NOMO-1 treated with dmso at 0.1 percent for 144 hours (cell line): ENCODE measurements at regions not wholly inside any gene's neighbourhood (a gene's known extent, or its start where the extent isn't known, plus 50 kb on each side); places are given as distances from the start of the nearest gene placed in this dataset.

Source experiments
- DNase-seq: peaks from one replicate; lab custom pipeline; 2025; ENCODE audit not compliant: unreplicated experiment; lab: John Stamatoyannopoulos, UW

DNA sequence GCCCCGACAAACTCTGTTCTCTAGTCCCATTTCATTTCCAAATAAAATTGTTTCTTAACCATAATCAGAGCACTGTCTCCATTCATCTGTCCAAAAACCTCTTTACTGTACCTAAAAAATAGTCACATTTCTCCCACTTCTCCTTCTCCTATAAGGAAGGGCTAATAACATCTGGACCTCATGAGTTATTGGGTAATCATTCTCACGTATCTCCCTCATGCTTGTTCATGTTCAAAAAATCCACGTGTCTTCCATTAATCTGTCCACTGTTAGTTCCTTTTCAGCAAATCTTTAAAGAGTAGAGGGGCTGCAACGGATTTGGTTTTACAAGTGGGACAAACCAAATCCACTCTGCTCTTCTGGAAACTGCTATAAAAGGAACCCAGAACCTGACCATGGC, 1418.8 kb downstream of the MRPL39 start:
- DNase-seq: no peak

DNA sequence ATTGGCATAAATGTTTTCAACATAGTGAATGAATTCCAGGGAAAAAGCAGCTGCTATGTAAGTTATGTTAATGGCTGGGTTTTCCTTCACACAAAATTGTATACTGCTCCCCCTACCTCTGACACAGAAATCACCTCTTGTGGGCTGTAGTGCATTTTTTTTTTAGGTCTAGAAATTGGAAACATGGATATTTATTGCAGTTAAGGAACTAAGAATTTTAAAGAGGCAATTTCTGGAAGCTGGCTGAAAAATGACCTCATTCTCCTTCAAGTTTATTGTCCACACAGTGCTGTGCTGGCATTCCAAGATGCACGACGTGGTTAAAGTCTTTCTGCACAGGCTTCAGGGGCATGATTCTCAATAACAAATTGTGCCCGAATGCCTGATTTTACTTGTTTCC, 1424.2 kb downstream of the MRPL39 start:
- no peak for DNase-seq

DNA sequence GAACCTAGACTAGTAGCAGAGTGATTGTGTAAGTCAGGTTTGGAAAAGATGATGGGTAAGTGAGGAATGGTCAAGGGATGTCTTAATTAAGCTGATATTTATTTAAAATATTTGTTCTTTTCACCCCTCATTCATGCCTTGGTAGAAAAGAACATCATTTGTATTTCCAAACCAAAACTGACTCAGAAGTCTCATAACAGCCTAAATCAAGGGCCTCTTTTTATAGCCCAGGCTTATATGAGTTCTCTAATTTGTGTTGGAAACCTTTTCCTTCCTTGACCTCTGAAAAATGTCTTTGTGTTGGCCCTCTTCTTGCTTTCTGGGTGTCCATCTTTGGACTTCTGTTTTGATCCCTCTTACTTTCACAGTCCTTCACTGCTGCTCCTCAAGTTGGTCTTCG, 1428.2 kb downstream of the MRPL39 start:
- no peak for DNase-seq

DNA sequence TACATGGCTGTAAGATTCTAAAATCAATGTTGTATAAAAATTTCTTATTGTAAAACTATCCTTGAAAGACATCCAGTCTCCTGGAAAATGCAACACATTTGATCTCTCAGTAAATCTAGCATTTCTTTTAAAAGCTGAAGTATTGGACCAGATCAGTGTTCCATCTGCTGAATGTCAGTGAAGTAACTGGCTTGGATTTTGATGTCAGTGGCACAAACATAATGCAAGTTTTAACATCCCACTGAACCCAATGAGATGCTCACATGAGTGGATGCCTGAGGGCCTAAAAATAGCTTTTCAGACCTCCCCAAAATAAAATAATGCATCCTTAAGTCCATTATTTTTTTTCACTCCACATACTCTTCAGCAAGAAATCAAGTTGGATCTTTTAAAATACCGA, 1432.2 kb downstream of the MRPL39 start:
- no peak for DNase-seq

DNA sequence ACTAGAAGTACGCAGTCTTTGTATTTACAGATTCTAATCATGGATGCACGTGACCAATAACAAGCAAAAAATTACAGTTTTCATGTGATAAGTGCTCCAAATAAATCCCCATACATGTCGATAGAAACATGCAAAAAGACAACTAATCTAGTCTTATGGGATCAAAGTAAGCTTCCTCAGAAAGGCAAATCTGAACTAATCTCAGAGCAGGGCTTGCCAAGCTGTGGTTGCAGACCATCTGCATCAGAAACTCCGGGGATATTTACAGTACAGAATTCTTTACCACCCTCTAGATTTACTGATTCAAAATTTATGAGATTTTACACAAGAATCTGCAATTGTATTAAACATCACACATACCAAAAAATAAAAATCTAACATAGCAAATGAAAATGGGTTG, 1435.5 kb downstream of the MRPL39 start:
- DNase-seq: no peak

DNA sequence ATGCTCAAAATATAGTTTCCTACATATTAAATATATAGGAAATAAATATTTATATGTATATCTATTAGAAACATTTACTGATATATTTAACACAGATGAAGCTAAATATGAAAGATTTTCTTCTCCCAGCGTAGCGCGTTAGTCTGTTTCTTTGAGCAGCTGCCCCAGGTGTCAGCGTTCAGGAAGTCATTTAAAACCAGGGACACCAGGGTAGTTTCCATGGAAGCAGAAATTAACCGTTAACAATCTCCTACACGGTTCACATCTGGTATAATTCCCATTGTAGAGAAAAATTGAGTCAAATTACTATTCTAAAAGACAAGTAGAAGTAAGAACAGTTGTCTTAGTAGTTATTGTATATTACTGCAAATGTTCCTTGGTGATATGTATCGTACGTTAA, 1443.7 kb downstream of the MRPL39 start:
- no peak for DNase-seq

DNA sequence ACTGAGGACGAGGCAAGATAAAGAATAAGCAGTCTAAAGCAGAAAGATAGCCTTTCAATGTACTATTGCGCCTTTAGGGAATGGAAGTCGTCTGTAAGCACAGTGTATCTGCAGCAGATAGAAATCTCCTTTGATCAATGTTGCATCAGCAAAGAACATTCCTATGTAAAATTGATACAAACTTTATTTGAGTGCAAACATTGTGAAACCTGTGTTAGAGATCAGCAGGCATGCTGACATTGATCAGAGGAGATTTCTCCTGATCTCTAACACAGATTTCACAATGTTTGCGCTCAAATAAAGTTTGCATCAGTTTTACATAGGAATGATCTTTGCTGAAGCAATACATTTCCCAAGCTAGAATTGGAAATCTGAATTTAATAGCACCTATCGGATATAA, 1446.8 kb downstream of the MRPL39 start:
- DNase-seq: no peak

DNA sequence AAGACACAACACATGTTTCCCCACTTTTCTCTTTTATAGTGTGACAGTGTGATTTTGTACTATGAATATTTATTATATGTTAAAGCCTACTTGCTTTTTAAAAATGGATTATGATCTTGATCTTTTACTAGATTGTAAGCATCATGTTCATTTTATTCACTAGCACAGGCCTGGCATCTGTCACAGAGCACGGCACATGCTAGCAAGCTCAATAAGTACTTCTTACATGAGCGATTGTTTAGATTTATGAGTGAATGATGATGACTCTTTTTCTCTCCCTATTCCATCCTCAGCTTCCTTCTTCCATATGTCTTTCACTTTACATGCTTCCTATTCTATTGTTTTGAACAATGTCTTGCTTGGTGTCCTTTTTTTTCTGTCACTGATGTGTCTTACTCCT, 1454.1 kb downstream of the MRPL39 start:
- no peak for DNase-seq

DNA sequence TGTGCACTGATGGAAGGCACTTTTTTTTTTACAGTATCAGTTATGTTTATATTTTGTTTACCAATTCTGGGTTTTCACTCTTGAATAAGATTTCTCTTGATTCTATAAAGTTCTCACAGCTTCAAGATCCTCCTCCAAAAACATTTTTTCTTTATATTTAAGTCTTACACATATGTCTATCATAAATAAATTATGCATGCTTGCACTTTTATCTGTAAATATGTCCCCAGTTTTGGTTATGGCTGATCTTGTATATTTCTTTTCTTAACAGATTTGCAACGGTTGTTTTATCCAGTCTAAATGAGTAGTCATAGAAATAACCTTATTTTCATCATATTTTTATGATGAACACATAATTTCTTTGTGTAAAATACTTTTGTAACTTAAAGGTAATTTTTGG, 1456.5 kb downstream of the MRPL39 start:
- DNase-seq: no peak

DNA sequence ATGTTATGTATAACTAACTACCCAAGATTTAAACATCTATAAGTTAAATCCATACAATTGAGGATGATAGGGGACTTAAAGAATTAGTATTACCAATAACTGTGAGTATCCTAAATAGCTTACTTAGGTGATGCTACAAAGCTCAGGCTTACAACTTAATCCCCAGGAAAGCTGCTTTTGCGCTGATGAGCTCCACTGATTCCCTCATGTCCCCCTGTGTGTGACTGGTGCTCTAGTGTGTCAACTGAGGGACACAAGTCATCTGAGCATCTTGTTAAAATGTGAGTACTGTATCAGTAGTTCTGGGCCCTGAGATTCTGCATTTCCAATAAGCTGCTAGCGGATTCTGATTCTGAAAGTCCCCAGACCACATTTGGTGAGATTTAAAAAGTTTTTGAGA, 1458.8 kb downstream of the MRPL39 start:
- DNase-seq: no peak

DNA sequence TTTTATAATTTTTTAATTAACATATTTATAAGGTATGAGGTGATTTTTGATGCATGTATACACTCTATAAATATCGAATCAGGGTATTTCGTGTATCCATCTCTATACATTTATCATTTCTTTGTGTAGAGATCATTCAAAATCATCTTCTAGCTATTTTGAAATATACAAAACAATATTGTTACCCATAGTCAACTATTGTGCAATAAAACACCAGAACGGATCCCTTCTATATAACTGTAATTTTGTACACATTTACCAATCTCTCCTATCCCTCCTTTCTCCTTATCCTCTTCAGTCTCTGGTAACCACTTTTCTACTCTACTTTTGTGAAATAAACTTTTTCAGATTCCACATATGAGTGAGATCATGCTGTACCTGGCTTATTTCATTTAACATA, 1459.6 kb downstream of the MRPL39 start:
- no peak for DNase-seq

DNA sequence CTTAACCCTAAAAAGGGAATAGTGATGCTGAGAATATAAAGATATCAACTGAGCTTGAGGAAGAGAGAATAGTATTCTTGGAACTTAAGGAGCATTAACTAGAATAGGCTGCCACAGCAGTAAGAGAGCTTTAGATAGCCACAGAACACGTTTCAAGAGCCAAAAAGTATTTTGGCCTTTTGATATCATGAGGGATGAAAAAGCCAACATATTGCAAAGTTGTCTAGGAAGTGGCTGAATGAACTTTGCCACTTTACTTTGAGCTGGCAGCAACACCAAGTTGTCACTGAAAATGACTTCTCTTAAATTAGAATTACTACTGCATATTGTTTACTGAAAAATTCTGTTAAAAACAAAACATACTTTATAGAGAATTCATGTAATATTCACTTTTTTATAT, 1476.2 kb downstream of the MRPL39 start:
- DNase-seq: no peak

DNA sequence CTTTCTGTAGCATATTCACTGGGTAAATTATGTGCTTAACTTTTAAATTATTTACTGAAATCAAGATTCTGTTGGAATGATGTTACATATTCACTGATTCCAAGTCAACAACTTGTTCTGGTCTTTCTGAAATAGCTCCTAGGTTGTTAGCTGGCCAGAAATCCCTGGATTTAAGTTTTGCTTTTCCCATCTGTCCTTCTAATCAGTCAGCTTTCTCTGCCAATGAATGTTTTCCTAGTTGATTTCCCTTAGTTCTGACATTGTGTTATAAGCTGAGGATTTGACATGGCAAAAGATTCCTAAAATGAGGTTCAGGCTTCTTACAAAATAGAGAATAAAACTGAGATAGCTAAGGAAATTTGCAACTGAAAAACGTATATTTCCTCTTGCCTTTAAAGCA, 1479.6 kb downstream of the MRPL39 start:
- DNase-seq: no peak

DNA sequence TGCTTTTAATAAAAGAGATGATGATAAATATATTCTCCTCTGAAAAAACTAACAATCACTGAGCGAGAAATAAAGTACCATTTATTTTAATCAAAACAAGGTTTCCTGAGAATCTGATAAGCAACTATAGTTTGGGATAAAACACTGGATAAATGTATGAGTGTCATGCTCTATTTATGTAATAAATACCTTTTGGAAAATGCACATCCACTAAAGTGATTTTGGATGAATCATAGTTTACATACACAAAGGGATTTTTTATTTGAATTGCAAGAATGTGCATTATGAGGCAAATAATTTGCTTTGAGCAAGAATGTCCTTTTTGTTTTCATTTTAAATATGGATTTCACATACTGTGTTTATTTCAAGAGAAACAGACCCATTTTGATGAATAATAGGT, 1483.5 kb downstream of the MRPL39 start:
- no peak for DNase-seq

DNA sequence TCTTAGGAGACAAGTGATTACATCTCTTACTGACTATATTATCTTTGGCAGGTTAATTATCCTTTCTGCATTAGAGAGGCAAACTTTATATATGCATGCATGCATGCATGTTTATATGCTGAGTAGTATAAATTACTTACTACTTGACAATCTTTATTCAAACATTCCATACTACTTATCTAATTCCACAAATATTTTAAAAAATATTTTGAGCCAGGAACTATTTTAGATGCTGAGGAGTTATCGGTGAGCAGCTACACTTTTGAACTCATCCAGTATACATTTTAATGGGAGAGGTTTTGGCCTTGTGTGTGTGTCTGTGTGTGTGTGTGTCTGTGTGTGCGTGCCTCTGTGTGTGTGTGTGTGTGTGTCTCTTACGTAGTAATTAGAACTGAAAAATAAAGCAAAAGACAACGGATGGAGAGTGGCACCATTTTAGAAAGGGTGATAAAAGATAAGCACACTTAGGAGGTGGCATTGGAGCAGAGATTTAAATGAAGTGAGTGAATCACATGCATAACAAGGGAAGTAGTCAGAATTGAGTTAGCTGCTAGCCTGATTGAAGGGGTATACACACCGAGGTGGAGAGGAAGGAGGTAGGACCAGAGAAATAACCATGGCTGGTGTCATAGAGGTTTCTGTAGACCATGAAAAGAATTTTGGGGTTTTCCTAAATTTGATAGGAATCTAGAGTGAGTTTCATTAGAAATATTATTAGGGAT, 1488.4 kb downstream of the MRPL39 start:
- no peak for DNase-seq

DNA sequence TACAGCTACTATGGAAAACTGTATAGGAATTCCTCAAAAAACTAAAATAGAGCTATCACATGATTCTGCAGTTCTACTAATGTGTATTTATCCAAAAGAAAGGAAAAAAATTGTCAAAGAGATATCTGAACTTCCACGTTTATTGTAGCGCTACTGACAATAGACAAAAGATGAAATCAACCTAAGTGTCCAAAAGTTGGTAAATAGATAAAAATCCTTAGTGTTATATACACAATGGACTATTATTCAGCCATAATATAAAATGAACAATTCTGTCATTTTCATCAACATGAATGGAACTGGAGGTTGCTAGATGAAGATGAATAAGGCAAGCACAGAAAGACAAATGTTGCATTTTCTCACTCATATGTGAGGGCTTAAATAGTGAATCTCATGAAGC, 1492.1 kb downstream of the MRPL39 start:
- no peak for DNase-seq

DNA sequence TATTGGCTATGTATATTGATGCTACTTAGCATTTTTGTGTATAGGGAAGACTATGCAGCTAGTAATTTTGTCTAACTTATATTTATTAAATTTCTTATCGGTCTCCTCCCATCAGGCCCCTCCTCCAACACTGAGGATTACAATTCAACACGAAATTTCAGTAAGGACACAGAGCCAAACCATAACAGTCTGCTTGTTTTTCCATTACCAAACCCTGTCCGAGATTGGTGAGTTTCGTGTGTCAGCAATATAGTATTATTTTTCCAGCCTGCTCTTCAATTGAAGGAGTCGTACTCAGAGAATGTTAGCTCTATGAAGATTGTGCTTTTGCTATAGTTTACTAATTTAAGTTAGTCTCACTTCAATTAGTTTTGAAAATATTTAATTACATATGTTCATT, 1495.3 kb downstream of the MRPL39 start:
- DNase-seq: no peak

DNA sequence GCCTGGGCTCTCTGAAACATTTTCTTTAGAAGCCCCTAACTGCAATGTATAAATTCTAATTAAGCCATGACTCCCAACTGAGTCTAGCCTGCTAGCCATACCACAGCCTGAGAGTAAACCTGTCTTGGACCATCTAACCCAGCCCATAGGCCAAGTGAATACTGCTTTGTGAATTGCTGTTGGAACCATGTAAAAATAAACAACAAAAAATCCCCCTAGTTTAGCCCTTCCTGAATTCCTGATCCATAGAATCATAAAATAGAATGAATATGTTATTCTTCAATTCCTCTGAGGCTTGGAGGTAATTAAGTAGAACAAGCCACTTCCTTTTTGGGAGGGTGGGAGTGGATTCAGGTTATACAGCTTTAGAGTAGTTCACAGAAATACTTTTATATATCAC, 1496.4 kb downstream of the MRPL39 start:
- DNase-seq: no peak

DNA sequence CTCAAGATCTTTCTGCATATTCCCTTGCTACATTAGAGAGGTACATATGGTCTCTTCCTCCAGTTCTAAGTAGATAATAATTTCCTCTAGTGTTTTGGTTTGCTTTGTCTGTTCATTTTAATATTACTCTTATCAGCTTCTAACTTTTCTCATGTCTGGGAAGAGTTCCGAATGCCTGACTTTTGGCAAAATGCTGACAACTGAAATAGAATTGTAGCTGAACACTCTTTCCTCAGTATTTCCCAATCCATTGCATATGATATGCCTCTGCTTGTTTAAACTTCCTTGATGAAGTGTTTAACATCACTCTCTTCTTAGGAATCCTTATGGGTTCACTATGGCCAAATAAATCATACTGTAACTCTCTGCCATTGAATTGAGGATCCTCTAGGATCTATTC, 1510.1 kb downstream of the MRPL39 start:
- no peak for DNase-seq

DNA sequence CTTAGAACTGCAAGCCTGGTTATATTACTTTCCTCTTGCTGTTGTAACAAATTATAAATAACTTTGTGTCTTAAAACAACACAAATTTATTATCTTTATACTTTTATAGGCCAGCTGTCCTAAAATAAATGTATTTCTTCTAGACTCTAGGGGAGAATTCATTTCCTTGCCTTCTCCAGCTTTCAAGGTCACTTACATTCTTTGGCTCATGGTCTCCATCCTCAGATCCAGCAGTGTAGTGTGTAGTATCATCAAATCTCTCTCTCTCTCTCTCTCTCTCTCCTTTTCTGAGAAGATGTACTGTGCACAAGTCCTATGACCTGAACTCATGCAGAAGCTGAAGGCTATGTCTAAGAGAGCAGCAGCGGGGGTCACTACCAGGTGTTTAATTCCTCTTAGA, 1510.6 kb downstream of the MRPL39 start:
- DNase-seq: no peak

DNA sequence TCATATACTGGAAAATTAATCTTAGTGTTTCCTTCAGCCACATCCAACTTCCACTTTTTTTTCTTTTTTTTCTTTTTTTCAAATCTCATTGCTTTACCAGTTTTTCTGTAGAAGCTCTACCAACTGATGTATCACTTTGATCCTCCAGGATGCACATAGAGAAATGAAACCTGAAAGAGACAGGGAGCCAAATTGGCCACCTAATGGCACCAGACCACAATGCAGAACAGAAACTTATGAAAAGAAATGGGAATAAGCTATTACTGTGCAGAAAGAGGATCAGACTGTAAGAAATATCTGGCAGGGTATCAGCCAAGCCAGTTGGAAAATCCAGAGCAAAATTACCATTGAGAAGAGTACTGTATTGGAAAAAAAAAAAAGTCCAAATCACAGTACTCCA, 1514.2 kb downstream of the MRPL39 start:
- DNase-seq: peak; percentile 32

DNA sequence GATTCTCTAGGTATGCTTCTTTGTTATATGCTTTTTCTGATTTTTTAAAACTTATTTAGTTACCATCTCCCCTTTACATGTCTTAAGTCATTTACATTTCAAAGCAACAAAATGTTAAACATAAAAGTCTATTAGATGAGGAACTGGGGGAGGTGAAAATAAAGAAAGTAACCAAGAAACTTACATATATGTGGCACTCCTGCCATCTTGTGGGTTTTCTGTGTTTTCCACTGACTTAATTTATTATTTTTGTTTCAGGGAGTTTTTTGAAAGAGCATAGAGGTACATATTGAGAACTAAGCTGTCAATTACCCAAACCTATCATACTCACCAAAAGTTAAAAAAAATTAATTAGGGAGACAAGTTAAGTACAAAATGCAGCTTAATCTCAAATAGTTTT, 1531.1 kb downstream of the MRPL39 start:
- no peak for DNase-seq

DNA sequence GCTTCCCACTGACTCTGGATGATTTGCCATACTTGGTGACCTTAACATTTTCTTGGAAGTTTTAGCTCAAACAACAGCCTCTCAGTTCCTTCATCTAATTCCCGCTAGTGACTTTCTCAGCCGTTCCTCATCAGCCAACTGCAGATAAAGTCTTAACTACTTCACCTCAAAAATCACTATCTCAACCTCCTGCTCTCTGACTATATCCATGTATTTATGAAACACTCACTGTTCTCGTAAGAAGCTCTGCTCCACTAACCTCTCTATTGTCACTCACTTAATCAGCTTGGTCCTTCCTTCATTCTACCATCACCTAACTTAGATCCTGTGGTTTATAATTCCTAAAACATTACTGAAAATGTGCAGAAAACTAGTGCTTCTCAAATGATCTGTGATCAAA, 1551.6 kb downstream of the MRPL39 start:
- DNase-seq: no peak

DNA sequence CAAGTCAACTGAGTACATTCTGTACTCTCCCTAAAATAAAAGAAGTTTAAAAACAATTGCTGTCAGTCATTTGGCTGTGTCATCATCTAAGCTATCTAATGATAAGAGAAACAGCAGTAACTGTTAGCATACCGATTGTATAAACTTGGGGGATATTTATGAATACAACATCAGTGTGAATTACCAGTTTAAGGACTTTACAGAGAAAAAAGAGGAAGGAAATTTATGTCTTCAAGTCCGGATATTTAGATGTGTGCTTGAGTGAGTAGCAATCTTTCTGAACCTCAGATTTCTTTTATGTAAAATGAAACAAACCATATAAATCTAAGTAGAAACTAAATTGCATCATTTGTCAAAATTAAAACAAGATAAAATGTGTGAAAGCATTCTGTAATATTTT, 1557.0 kb downstream of the MRPL39 start:
- DNase-seq: peak; percentile 12
